GM18873 (cell line): ENCODE measurements at regions not wholly inside any gene's neighbourhood (a gene's known extent, or its start where the extent isn't known, plus 50 kb on each side); places are given as distances from the start of the nearest gene placed in this dataset.

Source experiments
- ATAC-seq: cut with Tn5 transposase; IDR thresholded peaks from one replicate; pipeline ENCODE4 v1.9.1; 2021; ENCODE audit warnings: mild to moderate bottlenecking, moderate library complexity, moderate number of reproducible peaks; ENCODE audit not compliant: unreplicated experiment, low FRiP score

GRCh38 chr6:6883011-6883410, 224.8 kb upstream of the RREB1 start:
- no peak for ATAC-seq

- ATAC-seq: no peak
Measured at GRCh38 chr6:6884193-6884627, 223.6 kb upstream of the RREB1 start.

GRCh38 chr6:6884916-6885315, 222.8 kb upstream of the RREB1 start:
- ATAC-seq: no peak

GRCh38 chr6:6885521-6886170, 222.1 kb upstream of the RREB1 start:
- ATAC-seq: no peak

- ATAC-seq: no peak
Measured at GRCh38 chr6:6886171-6886885, 221.4 kb upstream of the RREB1 start.

GRCh38 chr6:6886886-6887285, 220.9 kb upstream of the RREB1 start:
- ATAC-seq: no peak

GRCh38 chr6:6889601-6890000, 218.2 kb upstream of the RREB1 start:
- ATAC-seq: no peak

GRCh38 chr6:6890400-6890858, 217.3 kb upstream of the RREB1 start:
- ATAC-seq: no peak

GRCh38 chr6:6891125-6891721, 216.5 kb upstream of the RREB1 start:
- no peak for ATAC-seq

- ATAC-seq: no peak
Measured at GRCh38 chr6:6891949-6892461, 215.8 kb upstream of the RREB1 start.

GRCh38 chr6:6892744-6893583, 214.8 kb upstream of the RREB1 start:
- no peak for ATAC-seq

GRCh38 chr6:6893701-6894100, 214.1 kb upstream of the RREB1 start:
- ATAC-seq: no peak

GRCh38 chr6:6895929-6896328, 211.8 kb upstream of the RREB1 start:
- ATAC-seq: no peak

GRCh38 chr6:6897140-6897539, 210.6 kb upstream of the RREB1 start:
- no peak for ATAC-seq

- no peak for ATAC-seq
Measured at GRCh38 chr6:6900569-6901204, 207.1 kb upstream of the RREB1 start.

GRCh38 chr6:6901205-6901719, 206.5 kb upstream of the RREB1 start:
- no peak for ATAC-seq

- no peak for ATAC-seq
Measured at GRCh38 chr6:6901945-6902344, 205.8 kb upstream of the RREB1 start.

GRCh38 chr6:6905961-6906518, 201.7 kb upstream of the RREB1 start:
- ATAC-seq: no peak

GRCh38 chr6:6906570-6907213, 201.1 kb upstream of the RREB1 start:
- ATAC-seq: no peak
